ENCODE measurements at regions not wholly inside any gene's neighbourhood (a gene's known extent, or its start where the extent isn't known, plus 50 kb on each side); places are given as distances from the start of the nearest gene placed in this dataset.
A peak's percentile ranks its signal among the peaks of the same experiment; 100 is the strongest.

DNA sequence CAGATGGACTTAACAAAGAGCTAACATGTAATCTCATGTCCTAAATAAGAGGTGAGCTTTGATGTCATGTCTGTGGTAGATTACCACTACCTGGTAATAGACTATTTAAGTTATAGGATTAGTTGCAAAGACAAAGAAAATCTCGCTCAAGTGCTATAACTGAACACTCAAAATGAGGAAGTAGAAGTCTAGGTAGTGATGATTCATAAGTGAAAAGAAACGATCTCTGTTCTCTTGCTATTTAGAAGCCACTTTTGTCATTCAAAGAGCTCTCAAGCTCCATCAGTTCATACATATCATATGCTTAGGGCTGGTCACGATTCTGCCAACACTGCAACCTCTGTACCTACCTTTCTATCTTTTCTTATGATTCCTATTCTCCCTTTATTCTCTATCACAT, 110.9 kb downstream of the EDEM1 start:
- DNase-seq (ENCODE audit: extremely low read depth in 1 of 4, low spot score in 3 of 4) (no peak), FAIRE-seq (no peak), ATAC-seq (no peak)
- ChIA-PET CTCF (ENCODE audit: low intra/inter-chr PET ratio) (no interaction called here), POLR2A (interaction anchor here (1.1 to 1.6 kb wide), 2 partner anchors 14 to 587 kb away, joined by 3 read pairs; no protein-coding TSS in a partner anchor)
- Histone ChIP-seq H2AFZ (ENCODE audit: low read depth, low read length) (no peak overlapping the region), H3K4me2 (ENCODE audit: insufficient read depth, low read length) (no peak overlapping the region), H3K27ac (ENCODE audit: extremely low read depth, low read depth, low read length) (no peak overlapping the region), H3K4me1 (replicated peaks in 1 of 2; ENCODE audit: control insufficient read depth in 2 of 2, insufficient read depth in 2 of 2, low read length in 2 of 2) (no peaks in the 10 kb centered on the region), H3K9me3 (replicated peaks; ENCODE audit: control insufficient read depth, insufficient read depth, low read depth, low read length) (no peaks in the 10 kb centered on the region), H3K27me3 (ENCODE audit: control insufficient read depth in 2 of 2, insufficient read depth in 2 of 2, low read length in 2 of 2) (peaks cover 11 to 20% of the 10 kb centered on the region in 2 experiments), H4K20me1 (replicated peaks; ENCODE audit: control insufficient read depth, insufficient read depth, low read length) (no peaks in the 10 kb centered on the region), H3K79me2 (ENCODE audit: control insufficient read depth, insufficient read depth, low read length) (no peaks in the 10 kb centered on the region), H3K9me1 (ENCODE audit: control insufficient read depth, insufficient read depth, low read length) (no peaks in the 10 kb centered on the region), H3K4me3 (no peak overlapping the region), H3K9ac (ENCODE audit: insufficient read depth in 1 of 2, low read depth in 2 of 2, low read length in 2 of 2) (no peak overlapping the region), H3K36me3 (ENCODE audit: control insufficient read depth, insufficient read depth, low read length) (no peaks in the 10 kb centered on the region)
- TF ChIP-seq RBBP5 (IDR thresholded peaks at IDR 0.05; ENCODE audit: borderline replicate concordance, insufficient read depth, low read length, poor library complexity, severe bottlenecking) (no peak), FOSL1 (tag; conservative IDR thresholded peaks at IDR 0.05) (peak; percentile 44), SPI1 (IDR thresholded peaks at IDR 0.05; ENCODE audit: borderline replicate concordance, low read depth, low read length) (peak; percentile 51; the same call in 1 of the 2 replicates)
- TF ChIP-seq, protein P1, sequence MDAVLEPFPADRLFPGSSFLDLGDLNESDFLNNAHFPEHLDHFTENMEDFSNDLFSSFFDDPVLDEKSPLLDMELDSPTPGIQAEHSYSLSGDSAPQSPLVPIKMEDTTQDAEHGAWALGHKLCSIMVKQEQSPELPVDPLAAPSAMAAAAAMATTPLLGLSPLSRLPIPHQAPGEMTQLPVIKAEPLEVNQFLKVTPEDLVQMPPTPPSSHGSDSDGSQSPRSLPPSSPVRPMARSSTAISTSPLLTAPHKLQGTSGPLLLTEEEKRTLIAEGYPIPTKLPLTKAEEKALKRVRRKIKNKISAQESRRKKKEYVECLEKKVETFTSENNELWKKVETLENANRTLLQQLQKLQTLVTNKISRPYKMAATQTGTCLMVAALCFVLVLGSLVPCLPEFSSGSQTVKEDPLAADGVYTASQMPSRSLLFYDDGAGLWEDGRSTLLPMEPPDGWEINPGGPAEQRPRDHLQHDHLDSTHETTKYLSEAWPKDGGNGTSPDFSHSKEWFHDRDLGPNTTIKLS (IDR thresholded peaks at IDR 0.05; ENCODE audit: borderline replicate concordance, low read depth), result no peak
- BruUV-seq (replicated peaks), result no TSS peak
- 0% methylated on average over 3 of the region's 3 CpGs for WGBS (ENCODE audit: insufficient coverage, low coverage, missing lambda C conversion rate)
- in situ Hi-C loops (cut with MboI), result no loop called here
- intact Hi-C loops (cut with micrococcal nuclease), result no loop called here

DNA sequence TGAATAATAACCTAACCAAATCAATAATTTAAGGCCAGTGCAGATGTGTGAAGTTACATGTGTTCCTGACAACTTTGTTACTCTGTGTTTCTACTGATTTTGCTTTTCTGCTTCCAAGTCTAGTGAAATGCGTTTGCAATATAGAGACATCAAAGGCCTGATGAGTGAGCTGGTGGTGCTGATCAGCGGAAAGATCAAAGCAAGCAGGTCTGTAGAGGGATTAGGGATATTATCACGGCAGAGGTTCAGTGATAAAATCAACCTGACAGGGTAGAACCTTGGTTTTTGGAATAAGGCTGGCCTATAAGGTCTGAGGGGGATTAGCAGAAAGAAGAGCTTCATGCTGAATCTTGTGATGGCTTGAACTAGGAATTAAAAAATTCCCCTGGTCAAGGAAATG, 111.7 kb downstream of the EDEM1 start:
- in situ Hi-C loops (cut with MboI), result no loop called here
- no TSS peak for BruUV-seq (replicated peaks)
- DNase-seq (ENCODE audit: extremely low read depth in 1 of 4, low spot score in 3 of 4) (no peak), FAIRE-seq (no peak), ATAC-seq (no peak)
- Histone ChIP-seq H3K79me2 (ENCODE audit: control insufficient read depth, insufficient read depth, low read length) (no peaks in the 10 kb centered on the region), H3K4me2 (ENCODE audit: insufficient read depth, low read length) (no peak overlapping the region), H4K20me1 (replicated peaks; ENCODE audit: control insufficient read depth, insufficient read depth, low read length) (no peaks in the 10 kb centered on the region), H3K9ac (ENCODE audit: insufficient read depth in 1 of 2, low read depth in 2 of 2, low read length in 2 of 2) (no peak overlapping the region), H3K4me1 (replicated peaks in 1 of 2; ENCODE audit: control insufficient read depth in 2 of 2, insufficient read depth in 2 of 2, low read length in 2 of 2) (no peaks in the 10 kb centered on the region), H2AFZ (ENCODE audit: low read depth, low read length) (no peak overlapping the region), H3K9me3 (replicated peaks; ENCODE audit: control insufficient read depth, insufficient read depth, low read depth, low read length) (no peaks in the 10 kb centered on the region), H3K4me3 (no peak overlapping the region), H3K36me3 (ENCODE audit: control insufficient read depth, insufficient read depth, low read length) (no peaks in the 10 kb centered on the region), H3K27ac (ENCODE audit: extremely low read depth, low read depth, low read length) (no peak overlapping the region), H3K9me1 (ENCODE audit: control insufficient read depth, insufficient read depth, low read length) (no peaks in the 10 kb centered on the region), H3K27me3 (ENCODE audit: control insufficient read depth in 2 of 2, insufficient read depth in 2 of 2, low read length in 2 of 2) (peaks cover 11 to 20% of the 10 kb centered on the region in 2 experiments)
- ChIA-PET CTCF (ENCODE audit: low intra/inter-chr PET ratio) (no interaction called here), POLR2A (interaction anchor here (0.9 to 1.6 kb wide), 2 partner anchors 13 to 33 kb away, joined by 3 read pairs; no protein-coding TSS in a partner anchor)
- intact Hi-C loops (cut with micrococcal nuclease), result no loop called here
- TF ChIP-seq, protein P2, sequence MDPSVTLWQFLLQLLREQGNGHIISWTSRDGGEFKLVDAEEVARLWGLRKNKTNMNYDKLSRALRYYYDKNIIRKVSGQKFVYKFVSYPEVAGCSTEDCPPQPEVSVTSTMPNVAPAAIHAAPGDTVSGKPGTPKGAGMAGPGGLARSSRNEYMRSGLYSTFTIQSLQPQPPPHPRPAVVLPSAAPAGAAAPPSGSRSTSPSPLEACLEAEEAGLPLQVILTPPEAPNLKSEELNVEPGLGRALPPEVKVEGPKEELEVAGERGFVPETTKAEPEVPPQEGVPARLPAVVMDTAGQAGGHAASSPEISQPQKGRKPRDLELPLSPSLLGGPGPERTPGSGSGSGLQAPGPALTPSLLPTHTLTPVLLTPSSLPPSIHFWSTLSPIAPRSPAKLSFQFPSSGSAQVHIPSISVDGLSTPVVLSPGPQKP (CRISPR knock-in tag; IDR thresholded peaks at IDR 0.05), result no peak
- no peak for TF ChIP-seq ILF3 (IDR thresholded peaks at IDR 0.05; ENCODE audit: borderline replicate concordance)
- WGBS (ENCODE audit: insufficient coverage, low coverage, missing lambda C conversion rate), result 0% methylated on average over 3 of the region's 3 CpGs
